GM19397 (cell line): ENCODE measurements at regions not wholly inside any gene's neighbourhood (a gene's known extent, or its start where the extent isn't known, plus 50 kb on each side); places are given as distances from the start of the nearest gene placed in this dataset.

Experiments
- ATAC-seq: cut with Tn5 transposase; IDR thresholded peaks from one replicate; pipeline ENCODE4 v1.9.1; 2021; ENCODE audit warnings: mild to moderate bottlenecking, moderate library complexity; ENCODE audit not compliant: unreplicated experiment

GRCh38 chr2:226446406-226447001 lies 353.1 kb downstream of the IRS1 start:
- ATAC-seq, result no peak

- ATAC-seq, result no peak
Measured at GRCh38 chr2:226445216-226445861, 354.3 kb downstream of the IRS1 start.

- no peak for ATAC-seq
Measured at GRCh38 chr2:226443112-226443511, 356.5 kb downstream of the IRS1 start.

GRCh38 chr2:226440127-226440918 lies 359.3 kb downstream of the IRS1 start:
- ATAC-seq, result no peak

GRCh38 chr2:226439337-226439736 lies 360.3 kb downstream of the IRS1 start:
- no peak for ATAC-seq

GRCh38 chr2:226435146-226435545 lies 364.5 kb downstream of the IRS1 start:
- ATAC-seq, result no peak

GRCh38 chr2:226434702-226435101 lies 364.9 kb downstream of the IRS1 start:
- no peak for ATAC-seq

GRCh38 chr2:226431288-226431948 lies 368.2 kb downstream of the IRS1 start:
- no peak for ATAC-seq

GRCh38 chr2:226429476-226429875 lies 370.1 kb downstream of the IRS1 start:
- no peak for ATAC-seq

GRCh38 chr2:226427538-226428307 lies 371.9 kb downstream of the IRS1 start:
- no peak for ATAC-seq

GRCh38 chr2:226426292-226426736 lies 373.3 kb downstream of the IRS1 start:
- ATAC-seq, result no peak

- ATAC-seq, result no peak
Measured at GRCh38 chr2:226424971-226425370, 374.6 kb downstream of the IRS1 start.

- ATAC-seq, result peak; percentile 78
Measured at GRCh38 chr2:226423498-226423960, 376.1 kb downstream of the IRS1 start.

GRCh38 chr2:226420646-226421045 lies 379.0 kb downstream of the IRS1 start:
- no peak for ATAC-seq

GRCh38 chr2:226418521-226418920 lies 381.1 kb downstream of the IRS1 start:
- no peak for ATAC-seq

GRCh38 chr2:226414335-226414734 lies 385.3 kb downstream of the IRS1 start:
- ATAC-seq, result no peak

- ATAC-seq, result no peak
Measured at GRCh38 chr2:226413498-226414130, 386.0 kb downstream of the IRS1 start.

- ATAC-seq, result no peak
Measured at GRCh38 chr2:226411727-226412360, 387.8 kb downstream of the IRS1 start.

GRCh38 chr2:226411205-226411604 lies 388.4 kb downstream of the IRS1 start:
- ATAC-seq, result no peak
